ENCODE measurements at regions not wholly inside any gene's neighbourhood (a gene's known extent, or its start where the extent isn't known, plus 50 kb on each side); places are given as distances from the start of the nearest gene placed in this dataset.
"Not testable (repeated sequence)": the region's sequence is repeated elsewhere in the genome, so short reads cannot be mapped to it uniquely, and the experiment has no call there.

GRCh38 chr14:43369710-43370564 lies 1137.1 kb downstream of the FSCB start:
- no peaks in the 10 kb centered on the region for H3K36me3 ChIP-seq (ENCODE audit: insufficient read depth, low read length)
- no peaks in the 10 kb centered on the region for H3K27me3 ChIP-seq (ENCODE audit: control insufficient read depth, insufficient read depth, low read length)
- no peaks in the 10 kb centered on the region for H3K4me1 ChIP-seq (ENCODE audit: control insufficient read depth, insufficient read depth, low read length)
- H3K4me2 ChIP-seq (ENCODE audit: low read length): no peak overlapping the region
- H3K4me3 ChIP-seq (ENCODE audit: low read length): no peak overlapping the region
- no peaks in the 10 kb centered on the region for H3K9me3 ChIP-seq (replicated peaks; ENCODE audit: low read length)
- H3K9ac ChIP-seq (ENCODE audit: low read depth, low read length): no peak overlapping the region

- Histone ChIP-seq H3K27me3 (ENCODE audit: control insufficient read depth, insufficient read depth, low read length) (no peaks in the 10 kb centered on the region), H3K9me3 (replicated peaks; ENCODE audit: low read length) (peaks cover 4% of the 10 kb centered on the region), H3K36me3 (ENCODE audit: insufficient read depth, low read length) (no peaks in the 10 kb centered on the region), H3K4me2 (ENCODE audit: low read length) (no peak overlapping the region), H3K4me3 (ENCODE audit: low read length) (no peak overlapping the region), H3K9ac (ENCODE audit: low read depth, low read length) (no peak overlapping the region), H3K4me1 (ENCODE audit: control insufficient read depth, insufficient read depth, low read length) (no peaks in the 10 kb centered on the region)
Observed at GRCh38 chr14:43362586-43362985, 1144.5 kb downstream of the FSCB start.

- Histone ChIP-seq H3K4me1 (ENCODE audit: control insufficient read depth, insufficient read depth, low read length) (no peaks in the 10 kb centered on the region), H3K9ac (ENCODE audit: low read depth, low read length) (no peak overlapping the region), H3K4me3 (ENCODE audit: low read length) (no peak overlapping the region), H3K36me3 (ENCODE audit: insufficient read depth, low read length) (no peaks in the 10 kb centered on the region), H3K9me3 (replicated peaks; ENCODE audit: low read length) (peaks cover 4% of the 10 kb centered on the region), H3K27me3 (ENCODE audit: control insufficient read depth, insufficient read depth, low read length) (no peaks in the 10 kb centered on the region), H3K4me2 (ENCODE audit: low read length) (no peak overlapping the region)
Observed at GRCh38 chr14:43361751-43362150, 1145.3 kb downstream of the FSCB start.

GRCh38 chr14:43360239-43360638 lies 1146.8 kb downstream of the FSCB start:
- peaks cover 4% of the 10 kb centered on the region for H3K9me3 ChIP-seq (replicated peaks; ENCODE audit: low read length)
- no peaks in the 10 kb centered on the region for H3K36me3 ChIP-seq (ENCODE audit: insufficient read depth, low read length)
- H3K27me3 ChIP-seq (ENCODE audit: control insufficient read depth, insufficient read depth, low read length): no peaks in the 10 kb centered on the region
- no peak overlapping the region for H3K4me2 ChIP-seq (ENCODE audit: low read length)
- no peak overlapping the region for H3K9ac ChIP-seq (ENCODE audit: low read depth, low read length)
- no peak overlapping the region for H3K4me3 ChIP-seq (ENCODE audit: low read length)
- H3K4me1 ChIP-seq (ENCODE audit: control insufficient read depth, insufficient read depth, low read length): no peaks in the 10 kb centered on the region

GRCh38 chr14:43359317-43359716 lies 1147.8 kb downstream of the FSCB start:
- H3K4me1 ChIP-seq (ENCODE audit: control insufficient read depth, insufficient read depth, low read length): no peaks in the 10 kb centered on the region
- no peaks in the 10 kb centered on the region for H3K27me3 ChIP-seq (ENCODE audit: control insufficient read depth, insufficient read depth, low read length)
- no peak overlapping the region for H3K4me2 ChIP-seq (ENCODE audit: low read length)
- H3K9ac ChIP-seq (ENCODE audit: low read depth, low read length): no peak overlapping the region
- peaks cover 4% of the 10 kb centered on the region for H3K9me3 ChIP-seq (replicated peaks; ENCODE audit: low read length)
- H3K36me3 ChIP-seq (ENCODE audit: insufficient read depth, low read length): no peaks in the 10 kb centered on the region
- H3K4me3 ChIP-seq (ENCODE audit: low read length): no peak overlapping the region

GRCh38 chr14:43356979-43357545 lies 1150.0 kb downstream of the FSCB start:
- Histone ChIP-seq H3K4me1 (ENCODE audit: control insufficient read depth, insufficient read depth, low read length) (no peaks in the 10 kb centered on the region), H3K27me3 (ENCODE audit: control insufficient read depth, insufficient read depth, low read length) (no peaks in the 10 kb centered on the region), H3K9me3 (replicated peaks; ENCODE audit: low read length) (peaks cover 4% of the 10 kb centered on the region), H3K36me3 (ENCODE audit: insufficient read depth, low read length) (no peaks in the 10 kb centered on the region), H3K4me2 (ENCODE audit: low read length) (no peak overlapping the region), H3K4me3 (ENCODE audit: low read length) (no peak overlapping the region), H3K9ac (ENCODE audit: low read depth, low read length) (no peak overlapping the region)

- H3K4me2 ChIP-seq (ENCODE audit: low read length): no peak overlapping the region
- H3K9ac ChIP-seq (ENCODE audit: low read depth, low read length): no peak overlapping the region
- no peak overlapping the region for H3K4me3 ChIP-seq (ENCODE audit: low read length)
- H3K27me3 ChIP-seq (ENCODE audit: control insufficient read depth, insufficient read depth, low read length): no peaks in the 10 kb centered on the region
- peaks cover 4% of the 10 kb centered on the region for H3K9me3 ChIP-seq (replicated peaks; ENCODE audit: low read length)
- H3K4me1 ChIP-seq (ENCODE audit: control insufficient read depth, insufficient read depth, low read length): no peaks in the 10 kb centered on the region
- no peaks in the 10 kb centered on the region for H3K36me3 ChIP-seq (ENCODE audit: insufficient read depth, low read length)
Observed at GRCh38 chr14:43356382-43356781, 1150.7 kb downstream of the FSCB start.

- Histone ChIP-seq H3K27me3 (ENCODE audit: control insufficient read depth, insufficient read depth, low read length) (no peaks in the 10 kb centered on the region), H3K4me3 (ENCODE audit: low read length) (no peak overlapping the region), H3K9me3 (replicated peaks; ENCODE audit: low read length) (peaks cover 7% of the 10 kb centered on the region), H3K4me1 (ENCODE audit: control insufficient read depth, insufficient read depth, low read length) (no peaks in the 10 kb centered on the region), H3K4me2 (ENCODE audit: low read length) (no peak overlapping the region), H3K9ac (ENCODE audit: low read depth, low read length) (no peak overlapping the region), H3K36me3 (ENCODE audit: insufficient read depth, low read length) (no peaks in the 10 kb centered on the region)
Observed at GRCh38 chr14:43341921-43342320, 1165.2 kb downstream of the FSCB start.

- Histone ChIP-seq H3K9me3 (replicated peaks; ENCODE audit: low read length) (peaks cover 7% of the 10 kb centered on the region), H3K4me3 (ENCODE audit: low read length) (no peak overlapping the region), H3K36me3 (ENCODE audit: insufficient read depth, low read length) (no peaks in the 10 kb centered on the region), H3K4me2 (ENCODE audit: low read length) (no peak overlapping the region), H3K9ac (ENCODE audit: low read depth, low read length) (no peak overlapping the region), H3K4me1 (ENCODE audit: control insufficient read depth, insufficient read depth, low read length) (no peaks in the 10 kb centered on the region), H3K27me3 (ENCODE audit: control insufficient read depth, insufficient read depth, low read length) (no peaks in the 10 kb centered on the region)
Observed at GRCh38 chr14:43338713-43339112, 1168.4 kb downstream of the FSCB start.

- no peak overlapping the region for H3K4me2 ChIP-seq (ENCODE audit: low read length)
- no peaks in the 10 kb centered on the region for H3K36me3 ChIP-seq (ENCODE audit: insufficient read depth, low read length)
- no peak overlapping the region for H3K4me3 ChIP-seq (ENCODE audit: low read length)
- H3K4me1 ChIP-seq (ENCODE audit: control insufficient read depth, insufficient read depth, low read length): no peaks in the 10 kb centered on the region
- H3K9me3 ChIP-seq (replicated peaks; ENCODE audit: low read length): peaks cover 7% of the 10 kb centered on the region
- no peaks in the 10 kb centered on the region for H3K27me3 ChIP-seq (ENCODE audit: control insufficient read depth, insufficient read depth, low read length)
- H3K9ac ChIP-seq (ENCODE audit: low read depth, low read length): no peak overlapping the region
Observed at GRCh38 chr14:43336351-43336750, 1170.7 kb downstream of the FSCB start.

- not testable (repeated sequence) for H3K4me2 ChIP-seq (ENCODE audit: low read length); H3K27me3 ChIP-seq (ENCODE audit: control insufficient read depth, insufficient read depth, low read length); H3K36me3 ChIP-seq (ENCODE audit: insufficient read depth, low read length); H3K9ac ChIP-seq (ENCODE audit: low read depth, low read length); H3K4me1 ChIP-seq (ENCODE audit: control insufficient read depth, insufficient read depth, low read length); H3K9me3 ChIP-seq (replicated peaks; ENCODE audit: low read length); H3K4me3 ChIP-seq (ENCODE audit: low read length)
Observed at GRCh38 chr14:43326501-43327407, 1180.3 kb downstream of the FSCB start.
